HEK293 (cell line): ENCODE measurements at regions not wholly inside any gene's neighbourhood (a gene's known extent, or its start where the extent isn't known, plus 50 kb on each side); places are given as distances from the start of the nearest gene placed in this dataset.

ENCODE experiments used
- CTCF ChIA-PET: fragments of 350-600 bp; formaldehyde crosslinking; extraction: SDS; loops from one replicate; lab custom pipeline; 2021; ENCODE audit warnings: antibody characterized with exemption; lab: Yijun Ruan, JAX
- POLR2A ChIA-PET: fragments of 300-600 bp; formaldehyde crosslinking; extraction: SDS; loops from one replicate; lab custom pipeline; 2020; ENCODE audit warnings: antibody characterized with exemption, inconsistent platforms; lab: Yijun Ruan, JAX
- H3K27ac ChIP-seq: fragments of 200-500 bp; sonication (Bioruptor generic); 2 replicates; pipeline ENCODE4 v1.5.1; 2014; ENCODE audit warnings: low read depth, low read length, control low read depth, inconsistent platforms; ENCODE audit errors: extremely low read depth
- H3K36me3 ChIP-seq, 2 experiments: fragments of 200-500 bp in 1 of 2; sonication (Bioruptor generic) in 1 of 2; 1 replicate in 1 of 2; 2 replicates in 1 of 2; pipeline ENCODE4 v1.5.1; 2014 to 2017; ENCODE audit warnings: inconsistent platforms in 2 of 2, low read length in 2 of 2; ENCODE audit not compliant: control insufficient read depth in 2 of 2, insufficient read depth in 1 of 2
- H3K4me1 ChIP-seq: fragments of 200-500 bp; sonication (Bioruptor generic); 2 replicates; pipeline ENCODE4 v1.5.1; 2014; ENCODE audit warnings: mild to moderate bottlenecking, low read length, inconsistent platforms; ENCODE audit not compliant: control insufficient read depth, insufficient read depth
- H3K4me3 ChIP-seq: 2 replicates; pipeline ENCODE4 v1.5.1; 2011; ENCODE audit warnings: low read depth, mild to moderate bottlenecking, control low read depth, low read length, moderate library complexity
- H3K9me3 ChIP-seq: fragments of 200-500 bp; sonication (Bioruptor generic); 2 replicates; pipeline ENCODE4 v1.5.1; 2014; ENCODE audit warnings: low read depth, low read length, inconsistent platforms; ENCODE audit not compliant: control insufficient read depth, insufficient read depth
- AEBP2 ChIP-seq: fragments of 450-650 bp; formaldehyde crosslinking; IDR thresholded peaks from 2 replicates; pipeline ENCODE4 v1.5.1; 2016; ENCODE audit warnings: missing biosample characterization, missing genetic modification characterization, borderline replicate concordance
- FEZF1 ChIP-seq: fragments of 450-650 bp; formaldehyde crosslinking; IDR thresholded peaks from 2 replicates; pipeline ENCODE4 v1.5.1; 2016; ENCODE audit warnings: missing biosample characterization, missing genetic modification characterization
- IKZF3 ChIP-seq: fragments of 450-650 bp; IDR thresholded peaks from 2 replicates; pipeline ENCODE4 v1.5.0; 2018; ENCODE audit warnings: missing biosample characterization, mild to moderate bottlenecking, missing genetic modification characterization, moderate library complexity
- KLF17 ChIP-seq: fragments of 450-650 bp; formaldehyde crosslinking; IDR thresholded peaks from 2 replicates; pipeline ENCODE4 v1.5.1; 2016; ENCODE audit warnings: missing biosample characterization, missing genetic modification characterization
- KLF9 ChIP-seq: fragments of 450-650 bp; formaldehyde crosslinking; IDR thresholded peaks from 2 replicates; pipeline ENCODE4 v1.5.1; 2016; ENCODE audit warnings: missing biosample characterization, missing genetic modification characterization, low read depth
- SCRT2 ChIP-seq: fragments of 450-650 bp; formaldehyde crosslinking; IDR thresholded peaks from 2 replicates; pipeline ENCODE4 v1.5.1; 2016; ENCODE audit warnings: missing biosample characterization, missing genetic modification characterization
- TRIM28 ChIP-seq: IDR thresholded peaks from 2 replicates; pipeline ENCODE4 v1.6.1; 2011; ENCODE audit warnings: low read length, control low read depth, borderline replicate concordance
- TSHZ1 ChIP-seq: fragments of 450-650 bp; formaldehyde crosslinking; IDR thresholded peaks from 2 replicates; pipeline ENCODE4 v1.5.1; 2016; ENCODE audit warnings: missing biosample characterization, missing genetic modification characterization, borderline replicate concordance
- ZFP3 ChIP-seq: fragments of 450-650 bp; formaldehyde crosslinking; IDR thresholded peaks from 2 replicates; pipeline ENCODE4 v1.5.1; 2016; ENCODE audit warnings: low read depth, missing biosample characterization, missing genetic modification characterization
- ZNF2 ChIP-seq: fragments of 450-650 bp; formaldehyde crosslinking; IDR thresholded peaks from 2 replicates; pipeline ENCODE4 v1.5.1; 2016; ENCODE audit warnings: missing biosample characterization, missing genetic modification characterization
- ZNF202 ChIP-seq: fragments of 450-650 bp; formaldehyde crosslinking; IDR thresholded peaks from 2 replicates; pipeline ENCODE4 v1.5.1; 2016; ENCODE audit warnings: missing biosample characterization, missing genetic modification characterization, borderline replicate concordance
- ZNF292 ChIP-seq: fragments of 450-650 bp; formaldehyde crosslinking; IDR thresholded peaks from 2 replicates; pipeline ENCODE4 v1.5.1; 2016; ENCODE audit warnings: low read depth, missing biosample characterization, missing genetic modification characterization, borderline replicate concordance
- ZNF362 ChIP-seq: fragments of 450-650 bp; formaldehyde crosslinking; IDR thresholded peaks from 2 replicates; pipeline ENCODE4 v1.5.1; 2016; ENCODE audit warnings: missing biosample characterization, missing genetic modification characterization
- ZNF37A ChIP-seq: fragments of 450-650 bp; IDR thresholded peaks from 2 replicates; pipeline ENCODE4 v1.5.1; 2018; ENCODE audit warnings: missing biosample characterization, missing genetic modification characterization
- ZNF404 ChIP-seq: fragments of 450-650 bp; formaldehyde crosslinking; IDR thresholded peaks from 2 replicates; pipeline ENCODE4 v1.5.1; 2017; ENCODE audit warnings: missing biosample characterization, missing genetic modification characterization
- ZNF416 ChIP-seq: fragments of 450-650 bp; formaldehyde crosslinking; IDR thresholded peaks from 2 replicates; pipeline ENCODE4 v1.5.1; 2016; ENCODE audit warnings: missing biosample characterization, missing genetic modification characterization
- ZNF488 ChIP-seq: fragments of 450-650 bp; formaldehyde crosslinking; IDR thresholded peaks from 2 replicates; pipeline ENCODE4 v1.5.1; 2016; ENCODE audit warnings: missing biosample characterization, missing genetic modification characterization
- ZNF585B ChIP-seq: fragments of 450-650 bp; formaldehyde crosslinking; IDR thresholded peaks from 2 replicates; pipeline ENCODE4 v1.5.1; 2016; ENCODE audit warnings: missing biosample characterization, missing genetic modification characterization
- ZNF837 ChIP-seq: fragments of 450-650 bp; formaldehyde crosslinking; IDR thresholded peaks from 2 replicates; pipeline ENCODE4 v1.5.1; 2016; ENCODE audit warnings: missing biosample characterization, missing genetic modification characterization
- ZNF843 ChIP-seq: fragments of 450-650 bp; formaldehyde crosslinking; IDR thresholded peaks from 2 replicates; pipeline ENCODE4 v1.5.1; 2016; ENCODE audit warnings: missing biosample characterization, missing genetic modification characterization
- ZSCAN16 ChIP-seq: fragments of 450-650 bp; formaldehyde crosslinking; IDR thresholded peaks from 2 replicates; pipeline ENCODE4 v1.5.1; 2016; ENCODE audit warnings: missing biosample characterization, missing genetic modification characterization

- Histone ChIP-seq H3K36me3 (no peaks in the 10 kb centered on the region), H3K4me1 (no peaks in the 10 kb centered on the region), H3K9me3 (no peaks in the 10 kb centered on the region), H3K4me3 (no peak overlapping the region), H3K27ac (no peak overlapping the region)
- ChIA-PET CTCF (interaction anchor here (0.7 to 1.2 kb wide), 2 partner anchors 12 to 705 kb away, joined by 3 read pairs; no protein-coding TSS in a partner anchor), POLR2A (no interaction called here)
- TF ChIP-seq AEBP2 (tag by site-specific recombination) (no peak), ZNF843 (tag by site-specific recombination) (no peak), IKZF3 (no peak), ZNF2 (tag by site-specific recombination) (no peak), ZNF837 (tag by site-specific recombination) (no peak), ZNF404 (tag by site-specific recombination) (no peak), ZNF488 (tag by site-specific recombination) (no peak), SCRT2 (no peak)
Measured at GRCh38 chr2:57918126-57918525, 128.5 kb upstream of the VRK2 start.

GRCh38 chr2:57920342-57920939, 126.2 kb upstream of the VRK2 start:
- no peak overlapping the region for H3K4me3 ChIP-seq
- H3K27ac ChIP-seq = no peak overlapping the region
- CTCF ChIA-PET = no interaction called here
- POLR2A ChIA-PET = no interaction called here
- TF ChIP-seq ZNF202 (tag by site-specific recombination) = no peak
- no peak for TF ChIP-seq ZSCAN16
- TF ChIP-seq ZFP3 (tag by site-specific recombination) = no peak
- no peak for TF ChIP-seq KLF9
- TF ChIP-seq ZNF585B (tag by site-specific recombination) = no peak
- TF ChIP-seq ZNF292 (tag by site-specific recombination) = no peak
- no peak for TF ChIP-seq KLF17 (tag by site-specific recombination)
- TF ChIP-seq ZNF416 = no peak
- no peak for TF ChIP-seq ZNF37A (tag by site-specific recombination)
- TF ChIP-seq TSHZ1 (tag by site-specific recombination) = no peak
- TF ChIP-seq TRIM28 = no peak
- TF ChIP-seq ZNF362 = no peak
- no peak for TF ChIP-seq FEZF1 (tag by site-specific recombination)
- TF ChIP-seq, all 188 proteins: peak for 0
- Histone ChIP-seq H3K4me1 (no peaks in the 10 kb centered on the region), H3K36me3 (no peaks in the 10 kb centered on the region), H3K9me3 (no peaks in the 10 kb centered on the region)
